ENCODE measurements at regions not wholly inside any gene's neighbourhood (a gene's known extent, or its start where the extent isn't known, plus 50 kb on each side); places are given as distances from the start of the nearest gene placed in this dataset.
A peak's percentile ranks its signal among the peaks of the same experiment; 100 is the strongest.

DNA sequence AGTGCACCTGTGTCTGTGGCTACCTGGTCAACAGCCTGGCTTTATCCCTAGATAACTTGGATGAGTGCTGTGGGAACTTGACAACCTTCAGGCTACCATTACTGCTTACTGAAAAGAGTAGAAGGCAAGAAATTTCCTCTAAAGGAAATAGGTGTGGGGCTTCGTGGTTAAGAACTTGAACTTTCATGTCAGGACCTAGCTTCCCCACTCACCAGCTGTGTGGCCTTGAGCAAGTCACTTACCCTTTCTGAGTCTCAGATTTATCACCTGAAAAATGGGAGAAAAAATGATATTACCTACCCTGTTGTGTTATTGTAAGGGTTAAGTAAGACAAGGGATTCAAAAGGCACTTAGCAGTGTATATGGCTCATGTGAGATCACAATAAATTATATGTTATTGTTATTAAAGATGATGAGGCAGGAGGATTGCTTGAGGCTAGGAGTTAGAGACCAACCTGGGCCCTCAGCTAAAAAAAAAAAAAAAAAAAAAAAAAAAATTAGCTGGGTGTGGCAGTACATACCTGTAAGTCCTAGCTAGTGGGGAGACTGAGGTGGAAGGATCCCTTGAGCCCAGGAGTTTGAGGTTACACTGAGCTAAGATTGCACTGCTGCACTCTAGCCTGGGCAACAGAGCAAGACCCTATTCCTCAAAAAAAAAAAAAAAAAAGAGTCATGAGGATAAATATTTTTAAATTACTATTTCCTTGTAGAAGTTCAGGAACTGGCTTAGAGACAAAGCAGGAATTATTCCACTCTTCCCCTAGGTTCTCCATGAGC, 97.0 kb upstream of the SPRY4 start:
- peaks cover 49 to 51% of the 10 kb centered on the region in 2 donors for H3K4me1 ChIP-seq (ENCODE audit: control insufficient read depth in 2 of 2, insufficient read depth in 2 of 2, low read length in 2 of 2)
- no peak overlapping the region for H3K27ac ChIP-seq (ENCODE audit: low read length in 2 of 2)
- Mint-ChIP-seq H3K9me3 (ENCODE audit: insufficient read depth) (no peaks in the 10 kb centered on the region), H3K27ac (no peak overlapping the region), H3K4me1 (peaks cover 49% of the 10 kb centered on the region), H3K27me3 (no peaks in the 10 kb centered on the region), H3K4me3 (peak overlapping the region; percentile 6)
- no peak for DNase-seq
- intact Hi-C loops (cut with micrococcal nuclease), result no loop called here
- H3K9me3 ChIP-seq (ENCODE audit: control extremely low read depth in 1 of 3, control insufficient read depth in 2 of 3, insufficient read depth in 1 of 3, low read length in 2 of 3), result peaks cover 0 to 5% (median 2%) of the 10 kb centered on the region in 3 donors
- CTCF ChIA-PET, result interaction anchor here (1.0 kb wide), 1 partner anchor 19 kb away, joined by 3 read pairs; no protein-coding TSS in a partner anchor
- no peaks in the 10 kb centered on the region for H3K36me3 ChIP-seq (replicated peaks in 1 of 2; ENCODE audit: control extremely low read depth in 1 of 2, control insufficient read depth in 1 of 2, extremely low read depth in 1 of 2, insufficient read depth in 2 of 2, low read length in 1 of 2)
- no peaks in the 10 kb centered on the region for H4K20me1 ChIP-seq (ENCODE audit: control insufficient read depth, insufficient read depth, low read length, poor library complexity, severe bottlenecking)
- WGBS (ENCODE audit: insufficient coverage), result no CpG with 5 or more reads among the region's 1 CpG
- TF ChIP-seq, protein P1, sequence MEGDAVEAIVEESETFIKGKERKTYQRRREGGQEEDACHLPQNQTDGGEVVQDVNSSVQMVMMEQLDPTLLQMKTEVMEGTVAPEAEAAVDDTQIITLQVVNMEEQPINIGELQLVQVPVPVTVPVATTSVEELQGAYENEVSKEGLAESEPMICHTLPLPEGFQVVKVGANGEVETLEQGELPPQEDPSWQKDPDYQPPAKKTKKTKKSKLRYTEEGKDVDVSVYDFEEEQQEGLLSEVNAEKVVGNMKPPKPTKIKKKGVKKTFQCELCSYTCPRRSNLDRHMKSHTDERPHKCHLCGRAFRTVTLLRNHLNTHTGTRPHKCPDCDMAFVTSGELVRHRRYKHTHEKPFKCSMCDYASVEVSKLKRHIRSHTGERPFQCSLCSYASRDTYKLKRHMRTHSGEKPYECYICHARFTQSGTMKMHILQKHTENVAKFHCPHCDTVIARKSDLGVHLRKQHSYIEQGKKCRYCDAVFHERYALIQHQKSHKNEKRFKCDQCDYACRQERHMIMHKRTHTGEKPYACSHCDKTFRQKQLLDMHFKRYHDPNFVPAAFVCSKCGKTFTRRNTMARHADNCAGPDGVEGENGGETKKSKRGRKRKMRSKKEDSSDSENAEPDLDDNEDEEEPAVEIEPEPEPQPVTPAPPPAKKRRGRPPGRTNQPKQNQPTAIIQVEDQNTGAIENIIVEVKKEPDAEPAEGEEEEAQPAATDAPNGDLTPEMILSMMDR (IDR thresholded peaks at IDR 0.05), result no peak
- TF ChIP-seq EZH2 (IDR thresholded peaks at IDR 0.05; ENCODE audit: borderline replicate concordance, insufficient read depth, low read depth, low read length, poor library complexity, severe bottlenecking), result no peak
- peak overlapping the region; percentile 55 for H3K4me2 ChIP-seq (replicated peaks; ENCODE audit: low read depth, low read length, poor library complexity, severe bottlenecking)
- POLR2A ChIA-PET, result interaction anchor here (0.7 kb wide), 1 partner anchor 576 kb away, joined by 7 read pairs; no protein-coding TSS in a partner anchor
- no peak overlapping the region for H2AFZ ChIP-seq (ENCODE audit: insufficient read depth, low read depth, low read length, poor library complexity, severe bottlenecking)
- ATAC-seq (ENCODE audit: low read depth), result no peak
- H3K27me3 ChIP-seq (replicated peaks in 1 of 4; ENCODE audit: control extremely low read depth in 1 of 4, control insufficient read depth in 3 of 4, insufficient read depth in 4 of 4, low read length in 3 of 4), result peaks cover 0 to 3% (median 0%) of the 10 kb centered on the region in 4 experiments
- H3K4me3 ChIP-seq (ENCODE audit: control extremely low read depth in 1 of 5, extremely low read depth in 1 of 5, insufficient read depth in 1 of 5, low read depth in 2 of 5, low read length in 4 of 5), result no peak overlapping the region
- H3K9ac ChIP-seq (ENCODE audit: low read length), result no peak overlapping the region
- no peaks in the 10 kb centered on the region for H3K79me2 ChIP-seq (ENCODE audit: control insufficient read depth, insufficient read depth, low read length)

DNA sequence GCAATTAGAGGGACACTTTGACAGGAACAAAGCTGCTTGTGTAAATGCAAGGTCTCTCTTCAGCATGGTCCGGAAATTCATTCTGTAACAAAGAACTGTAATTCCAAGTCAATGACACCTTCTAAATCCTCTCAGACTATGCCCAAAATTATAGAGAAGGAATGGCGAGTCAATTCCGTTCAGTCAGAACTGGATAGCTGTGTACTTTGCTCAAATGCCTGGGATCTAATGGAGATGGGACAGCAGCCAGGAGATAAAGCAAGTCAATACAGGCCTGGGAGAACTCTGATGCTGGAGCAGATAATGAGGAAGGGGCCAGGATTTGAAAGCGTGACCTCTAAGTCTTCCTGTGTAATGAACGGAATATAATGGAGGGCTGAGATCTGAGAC, 96.4 kb upstream of the SPRY4 start:
- ATAC-seq (ENCODE audit: low read depth), result no peak
- POLR2A ChIA-PET, result no interaction called here
- CTCF ChIA-PET, result no interaction called here
- Histone ChIP-seq H3K27me3 (replicated peaks in 1 of 4; ENCODE audit: control extremely low read depth in 1 of 4, control insufficient read depth in 3 of 4, insufficient read depth in 4 of 4, low read length in 3 of 4) (peaks cover 0 to under 1% (median 0%) of the 10 kb centered on the region in 4 experiments), H3K27ac (ENCODE audit: low read length in 2 of 2) (no peak overlapping the region), H3K9me3 (ENCODE audit: control extremely low read depth in 1 of 3, control insufficient read depth in 2 of 3, insufficient read depth in 1 of 3, low read length in 2 of 3) (peaks cover 0 to 5% (median 2%) of the 10 kb centered on the region in 3 donors), H3K4me3 (ENCODE audit: control extremely low read depth in 1 of 5, extremely low read depth in 1 of 5, insufficient read depth in 1 of 5, low read depth in 2 of 5, low read length in 4 of 5) (no peak overlapping the region), H3K36me3 (replicated peaks in 1 of 2; ENCODE audit: control extremely low read depth in 1 of 2, control insufficient read depth in 1 of 2, extremely low read depth in 1 of 2, insufficient read depth in 2 of 2, low read length in 1 of 2) (no peaks in the 10 kb centered on the region), H3K79me2 (ENCODE audit: control insufficient read depth, insufficient read depth, low read length) (no peaks in the 10 kb centered on the region), H2AFZ (ENCODE audit: insufficient read depth, low read depth, low read length, poor library complexity, severe bottlenecking) (no peak overlapping the region), H3K4me2 (replicated peaks; ENCODE audit: low read depth, low read length, poor library complexity, severe bottlenecking) (peak overlapping the region; percentile 55), H3K4me1 (ENCODE audit: control insufficient read depth in 2 of 2, insufficient read depth in 2 of 2, low read length in 2 of 2) (peaks cover 43 to 45% of the 10 kb centered on the region in 2 donors), H4K20me1 (ENCODE audit: control insufficient read depth, insufficient read depth, low read length, poor library complexity, severe bottlenecking) (no peaks in the 10 kb centered on the region), H3K9ac (ENCODE audit: low read length) (no peak overlapping the region)
- H3K27ac Mint-ChIP-seq, result no peak overlapping the region
- no peak for DNase-seq
- intact Hi-C loops (cut with micrococcal nuclease), result no loop called here
- peaks cover 44% of the 10 kb centered on the region for H3K4me1 Mint-ChIP-seq
- H3K27me3 Mint-ChIP-seq, result no peaks in the 10 kb centered on the region
- H3K4me3 Mint-ChIP-seq, result peak overlapping the region; percentile 6
- TF ChIP-seq EZH2 (IDR thresholded peaks at IDR 0.05; ENCODE audit: borderline replicate concordance, insufficient read depth, low read depth, low read length, poor library complexity, severe bottlenecking), result no peak
- TF ChIP-seq, protein P1 (IDR thresholded peaks at IDR 0.05), result no peak
- no peaks in the 10 kb centered on the region for H3K9me3 Mint-ChIP-seq (ENCODE audit: insufficient read depth)
- WGBS (ENCODE audit: insufficient coverage), result 77% methylated on average over 4 of the region's 5 CpGs
